Astrocyte of the spinal cord (primary cell): ENCODE measurements at regions not wholly inside any gene's neighbourhood (a gene's known extent, or its start where the extent isn't known, plus 50 kb on each side); places are given as distances from the start of the nearest gene placed in this dataset.

Experiments
- DNase-seq: peaks from one replicate; pipeline ENCODE4 v3.0.0; 2011; ENCODE audit warnings: low read depth, low spot score
- H3K4me3 ChIP-seq: 2 replicates; pipeline ENCODE4 v1.5.1; 2011; ENCODE audit warnings: low read depth, mild to moderate bottlenecking, low read length, moderate library complexity
- CTCF ChIP-seq: IDR thresholded peaks from 2 replicates; pipeline ENCODE4 v1.5.1; 2012; ENCODE audit warnings: low read depth, mild to moderate bottlenecking, low read length, inconsistent platforms
- in situ Hi-C: cut with HindIII; loops from 2 replicates; pipeline ENCODE4 v1.10.0; 2017; ENCODE audit warnings: low sequenced_read_pairs

- in situ Hi-C loops, result no loop called here
- H3K4me3 ChIP-seq, result no peak overlapping the region
- no peak for TF ChIP-seq CTCF
- no peak for DNase-seq
These were observed 275.9 kb downstream of the GADD45G start for GRCh38 chr9:89880721-89881120.

GRCh38 chr9:89881431-89881830 is 276.6 kb downstream of the GADD45G start:
- no peak for TF ChIP-seq CTCF
- DNase-seq, result no peak
- H3K4me3 ChIP-seq, result no peak overlapping the region
- in situ Hi-C loops, result no loop called here

GRCh38 chr9:89882930-89883361 is 278.1 kb downstream of the GADD45G start:
- DNase-seq, result no peak
- no peak overlapping the region for H3K4me3 ChIP-seq
- in situ Hi-C loops, result no loop called here
- TF ChIP-seq CTCF, result no peak

- TF ChIP-seq CTCF, result no peak
- H3K4me3 ChIP-seq, result no peak overlapping the region
- DNase-seq, result peak; percentile 9
- in situ Hi-C loops, result no loop called here
These were observed 278.9 kb downstream of the GADD45G start for GRCh38 chr9:89883401-89884341.

GRCh38 chr9:89884356-89885083 is 279.7 kb downstream of the GADD45G start:
- TF ChIP-seq CTCF, result no peak
- H3K4me3 ChIP-seq, result no peak overlapping the region
- DNase-seq, result no peak
- in situ Hi-C loops, result no loop called here

- DNase-seq, result no peak
- in situ Hi-C loops, result no loop called here
- TF ChIP-seq CTCF, result no peak
- H3K4me3 ChIP-seq, result no peak overlapping the region
These were observed 280.3 kb downstream of the GADD45G start for GRCh38 chr9:89885156-89885555.
